Right atrium auricular region (tissue), 2 donors: ENCODE measurements at regions not wholly inside any gene's neighbourhood (a gene's known extent, or its start where the extent isn't known, plus 50 kb on each side); places are given as distances from the start of the nearest gene placed in this dataset.

Experiments
- DNase-seq: peaks from one replicate; pipeline ENCODE4 v3.0.0-alpha.2; 2019; ENCODE audit warnings: low spot score
- H3K27ac ChIP-seq, 2 donors: fragments of 200-600 bp; sonication (generic); 1 replicate in 1 of 2; 2 replicates in 1 of 2; pipeline ENCODE4 v1.5.1; 2016 to 2019
- H3K27me3 ChIP-seq, 2 donors: fragments of 200-600 bp; sonication (generic); one replicate each; pipeline versions ENCODE4 v1.5.1 to v1.6.0; 2017 to 2019
- H3K36me3 ChIP-seq: fragments of 200-600 bp; sonication (generic); one replicate; pipeline ENCODE4 v1.5.1; 2016
- H3K4me1 ChIP-seq, 2 donors: fragments of 200-600 bp; sonication (generic); one replicate each; pipeline versions ENCODE4 v1.5.1 to v1.6.0; 2017 to 2019
- H3K4me3 ChIP-seq, 2 donors: fragments of 200-600 bp; sonication (generic); 1 replicate in 1 of 2; 2 replicates in 1 of 2; pipeline ENCODE4 v1.5.1; 2017 to 2019; ENCODE audit warnings: mild to moderate bottlenecking in 1 of 2, moderate library complexity in 1 of 2
- H3K9me3 ChIP-seq, 2 donors: fragments of 200-600 bp; sonication (generic); one replicate each; pipeline ENCODE4 v1.5.1; 2019
- TF ChIP-seq, protein P1 (sequence below), 2 donors: fragments of 200-600 bp; sonication (generic); IDR thresholded peaks; one replicate each; pipeline ENCODE4 v1.5.1; 2019; ENCODE audit warnings: antibody characterized with exemption in 2 of 2

DNA sequence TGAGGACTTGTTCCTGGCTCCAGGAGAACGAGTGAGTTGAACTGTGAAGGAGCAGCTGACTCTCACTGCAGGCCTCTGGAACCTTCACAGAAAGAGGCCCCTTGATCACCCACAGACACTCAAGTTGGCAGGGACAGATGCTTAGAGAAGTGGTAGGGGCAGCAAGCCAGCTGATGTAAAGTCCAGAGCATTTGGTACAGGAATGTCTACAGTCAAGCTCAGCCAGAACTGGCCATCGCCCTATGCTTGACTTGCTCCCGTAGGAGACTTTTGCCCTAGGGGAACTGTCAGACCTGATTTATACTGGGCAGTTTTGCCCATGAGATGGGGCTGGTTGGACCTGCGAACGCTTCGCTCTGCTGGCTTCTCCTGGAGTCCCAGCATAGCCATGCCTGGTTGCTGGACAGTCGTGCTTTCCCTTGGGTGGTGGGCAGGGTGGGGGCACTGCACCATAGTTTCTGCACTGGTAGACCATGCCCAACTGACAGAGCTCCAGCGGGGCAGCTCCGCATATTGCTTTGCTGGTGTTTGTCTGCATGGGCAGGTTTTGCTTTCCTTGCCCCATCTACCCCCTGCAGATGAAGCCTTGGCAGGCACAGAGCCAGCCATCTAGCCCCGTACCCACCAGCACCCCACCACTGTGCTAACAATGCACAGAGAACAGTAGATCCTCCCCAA is 977.7 kb downstream of the JRKL start:
- TF ChIP-seq, protein P1, sequence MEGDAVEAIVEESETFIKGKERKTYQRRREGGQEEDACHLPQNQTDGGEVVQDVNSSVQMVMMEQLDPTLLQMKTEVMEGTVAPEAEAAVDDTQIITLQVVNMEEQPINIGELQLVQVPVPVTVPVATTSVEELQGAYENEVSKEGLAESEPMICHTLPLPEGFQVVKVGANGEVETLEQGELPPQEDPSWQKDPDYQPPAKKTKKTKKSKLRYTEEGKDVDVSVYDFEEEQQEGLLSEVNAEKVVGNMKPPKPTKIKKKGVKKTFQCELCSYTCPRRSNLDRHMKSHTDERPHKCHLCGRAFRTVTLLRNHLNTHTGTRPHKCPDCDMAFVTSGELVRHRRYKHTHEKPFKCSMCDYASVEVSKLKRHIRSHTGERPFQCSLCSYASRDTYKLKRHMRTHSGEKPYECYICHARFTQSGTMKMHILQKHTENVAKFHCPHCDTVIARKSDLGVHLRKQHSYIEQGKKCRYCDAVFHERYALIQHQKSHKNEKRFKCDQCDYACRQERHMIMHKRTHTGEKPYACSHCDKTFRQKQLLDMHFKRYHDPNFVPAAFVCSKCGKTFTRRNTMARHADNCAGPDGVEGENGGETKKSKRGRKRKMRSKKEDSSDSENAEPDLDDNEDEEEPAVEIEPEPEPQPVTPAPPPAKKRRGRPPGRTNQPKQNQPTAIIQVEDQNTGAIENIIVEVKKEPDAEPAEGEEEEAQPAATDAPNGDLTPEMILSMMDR (IDR thresholded peaks at IDR 0.05): no peak
- H3K27me3 ChIP-seq: no peaks in the 10 kb centered on the region
- no peak for DNase-seq
- H3K4me3 ChIP-seq: no peak overlapping the region
- H3K9me3 ChIP-seq: peaks cover 0 to 27% of the 10 kb centered on the region in 2 donors
- no peaks in the 10 kb centered on the region for H3K4me1 ChIP-seq
- H3K27ac ChIP-seq: no peak overlapping the region
- H3K36me3 ChIP-seq: no peaks in the 10 kb centered on the region

DNA sequence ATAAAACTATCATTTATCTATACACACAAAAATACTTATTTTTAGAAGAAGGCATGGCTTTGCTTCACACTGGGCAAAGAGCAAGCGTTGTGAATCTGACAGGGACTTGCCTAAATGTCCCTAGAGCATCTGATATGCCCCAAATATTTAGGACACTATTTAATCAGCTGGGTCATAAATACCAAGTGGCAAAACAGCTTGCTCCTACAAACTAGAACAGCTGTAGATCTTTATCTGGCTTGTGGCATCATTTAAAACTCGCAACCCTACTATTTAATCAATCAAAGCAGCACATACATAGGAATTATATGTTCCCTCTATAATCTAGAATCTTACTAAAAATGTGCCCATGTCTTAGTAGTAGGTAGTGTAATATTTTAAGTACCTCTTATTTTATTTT is 999.5 kb downstream of the JRKL start:
- no peaks in the 10 kb centered on the region for H3K4me1 ChIP-seq
- no peaks in the 10 kb centered on the region for H3K36me3 ChIP-seq
- no peak overlapping the region for H3K4me3 ChIP-seq
- H3K27me3 ChIP-seq: no peaks in the 10 kb centered on the region
- no peaks in the 10 kb centered on the region for H3K9me3 ChIP-seq
- no peak for DNase-seq
- TF ChIP-seq, protein P1 (IDR thresholded peaks at IDR 0.05): no peak
- no peak overlapping the region for H3K27ac ChIP-seq

DNA sequence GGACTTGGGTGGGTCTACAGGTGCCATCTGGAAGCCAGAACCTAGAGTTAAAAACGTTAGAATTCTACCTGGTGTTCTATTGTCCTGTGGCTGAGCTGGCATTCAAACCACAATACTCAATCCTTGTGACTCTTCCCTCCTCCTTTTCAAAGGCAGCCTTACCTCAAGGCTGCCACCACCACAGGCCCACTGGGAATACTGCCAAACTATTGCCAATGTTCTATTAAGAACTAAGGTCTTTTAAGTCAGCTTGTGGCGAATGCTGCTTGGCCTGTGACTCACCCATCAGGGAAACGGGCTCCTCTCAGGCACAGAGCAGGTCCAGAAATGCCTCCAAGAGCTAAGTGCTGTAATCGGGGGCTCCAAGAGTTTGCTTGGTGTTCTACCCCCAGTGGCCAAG is 1008.4 kb downstream of the JRKL start:
- Histone ChIP-seq H3K4me3 (no peak overlapping the region), H3K27ac (no peak overlapping the region), H3K4me1 (no peaks in the 10 kb centered on the region), H3K27me3 (no peaks in the 10 kb centered on the region), H3K36me3 (no peaks in the 10 kb centered on the region), H3K9me3 (no peaks in the 10 kb centered on the region)
- TF ChIP-seq, protein P1 (IDR thresholded peaks at IDR 0.05): no peak
- no peak for DNase-seq

DNA sequence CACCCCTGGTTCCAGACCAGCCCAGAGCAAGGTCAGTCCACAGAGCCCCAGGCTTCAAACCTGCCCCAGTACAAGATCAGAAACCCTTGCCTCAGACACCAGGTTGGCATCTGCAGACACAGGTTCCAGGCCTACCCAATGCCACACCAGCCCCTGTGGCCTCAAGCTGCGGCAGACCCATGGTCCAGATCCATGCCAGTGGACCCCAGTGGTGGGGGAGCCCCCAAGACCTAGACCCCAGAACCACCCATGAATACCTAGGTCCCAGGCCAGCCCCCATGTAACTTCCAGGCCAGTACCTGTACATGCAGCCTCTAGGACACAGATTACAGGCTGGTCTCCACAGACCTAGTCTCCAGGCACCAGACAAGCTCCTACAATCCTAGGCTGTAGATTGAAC is 1019.3 kb downstream of the JRKL start:
- TF ChIP-seq, protein P1 (IDR thresholded peaks at IDR 0.05): no peak
- Histone ChIP-seq H3K9me3 (peaks cover 0 to 28% of the 10 kb centered on the region in 2 donors), H3K4me1 (no peaks in the 10 kb centered on the region), H3K4me3 (no peak overlapping the region), H3K36me3 (no peaks in the 10 kb centered on the region), H3K27ac (no peak overlapping the region), H3K27me3 (no peaks in the 10 kb centered on the region)
- no peak for DNase-seq

DNA sequence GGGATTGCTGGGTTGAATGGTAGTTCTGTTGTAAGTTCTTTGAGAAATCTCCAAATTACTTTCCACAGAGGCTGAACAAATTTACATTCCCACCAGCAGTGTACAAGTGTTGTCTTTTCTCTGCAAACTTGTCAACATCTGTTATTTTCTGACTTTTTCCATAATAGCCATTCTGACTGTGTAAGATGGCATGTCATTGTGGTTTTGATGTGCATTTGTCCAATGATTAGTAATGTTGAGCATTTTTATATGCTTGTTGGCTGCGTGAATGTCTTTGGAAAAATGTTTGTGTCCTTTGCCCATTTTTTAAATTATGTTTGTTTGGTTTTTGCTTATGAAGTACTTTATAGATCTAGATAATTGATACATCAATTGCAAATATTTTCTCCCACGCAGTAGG is 1025.0 kb downstream of the JRKL start:
- Histone ChIP-seq H3K36me3 (no peaks in the 10 kb centered on the region), H3K9me3 (peaks cover 0 to 25% of the 10 kb centered on the region in 2 donors), H3K27ac (no peak overlapping the region), H3K4me3 (no peak overlapping the region), H3K4me1 (no peaks in the 10 kb centered on the region), H3K27me3 (no peaks in the 10 kb centered on the region)
- TF ChIP-seq, protein P1 (IDR thresholded peaks at IDR 0.05): no peak
- no peak for DNase-seq

DNA sequence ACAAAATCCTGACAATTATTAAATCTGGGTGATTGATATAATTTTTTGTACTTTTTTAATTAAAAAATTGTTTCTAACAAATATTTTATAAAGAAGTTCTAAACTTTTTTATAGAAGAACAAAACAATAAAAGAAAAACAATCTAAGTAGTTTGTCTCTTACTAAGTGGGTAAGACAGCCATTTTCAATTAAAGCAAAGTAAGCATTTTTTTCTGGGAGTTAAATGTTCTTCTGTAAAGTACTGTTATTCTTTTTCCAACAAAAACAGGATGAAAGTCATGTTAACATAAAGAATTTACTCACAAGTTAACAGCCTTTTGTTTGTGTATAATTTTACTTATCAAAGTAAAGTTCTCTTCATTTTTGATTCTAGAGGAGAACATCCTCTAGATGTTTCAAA is 1029.9 kb downstream of the JRKL start:
- H3K36me3 ChIP-seq: no peaks in the 10 kb centered on the region
- TF ChIP-seq, protein P1 (IDR thresholded peaks at IDR 0.05): no peak
- peaks cover 0 to 6% of the 10 kb centered on the region in 2 donors for H3K9me3 ChIP-seq
- H3K4me3 ChIP-seq: no peak overlapping the region
- H3K4me1 ChIP-seq: no peaks in the 10 kb centered on the region
- H3K27ac ChIP-seq: no peak overlapping the region
- peaks cover 0 to 4% of the 10 kb centered on the region in 2 donors for H3K27me3 ChIP-seq
- no peak for DNase-seq
